H9 (cell line): ENCODE measurements at regions not wholly inside any gene's neighbourhood (a gene's known extent, or its start where the extent isn't known, plus 50 kb on each side); places are given as distances from the start of the nearest gene placed in this dataset.

Experiments used
- DNase-seq: peaks from one replicate; pipeline ENCODE4 v3.0.0-alpha.2; 2017
- H2AFZ ChIP-seq: one replicate; pipeline ENCODE4 v1.6.1; 2013; ENCODE audit warnings: mild to moderate bottlenecking, low read length, control low read depth, moderate library complexity
- H2AK5ac ChIP-seq: 2 replicates; pipeline ENCODE4 v1.6.1; 2013; ENCODE audit warnings: low read length, control low read depth, mixed read lengths; ENCODE audit not compliant: insufficient read length
- H2BK120ac ChIP-seq: one replicate; pipeline ENCODE4 v1.6.1; 2013; ENCODE audit warnings: low read depth, mild to moderate bottlenecking, low read length, control low read depth, inconsistent platforms; ENCODE audit not compliant: poor library complexity, severe bottlenecking
- H2BK12ac ChIP-seq: 2 replicates; pipeline ENCODE4 v1.6.1; 2013; ENCODE audit warnings: low read length, control low read depth, mixed read lengths, low read depth; ENCODE audit not compliant: insufficient read length
- H2BK15ac ChIP-seq: 2 replicates; pipeline ENCODE4 v1.6.1; 2013; ENCODE audit warnings: low read depth, low read length, control low read depth
- H2BK20ac ChIP-seq: one replicate; pipeline ENCODE4 v1.6.1; 2013; ENCODE audit warnings: low read depth, mild to moderate bottlenecking, low read length, control low read depth, inconsistent platforms; ENCODE audit not compliant: poor library complexity, severe bottlenecking
- H2BK5ac ChIP-seq: 2 replicates; pipeline ENCODE4 v1.6.1; 2013; ENCODE audit warnings: low read length, control low read depth, mixed read lengths; ENCODE audit not compliant: insufficient read length
- H3K14ac ChIP-seq: 2 replicates; pipeline ENCODE4 v1.6.1; 2013; ENCODE audit warnings: low read length, control low read depth; ENCODE audit not compliant: insufficient read depth
- H3K18ac ChIP-seq: 2 replicates; pipeline ENCODE4 v1.6.1; 2013; ENCODE audit warnings: low read depth, mild to moderate bottlenecking, mixed read lengths, low read length, control low read depth; ENCODE audit not compliant: insufficient read length
- H3K23ac ChIP-seq: 2 replicates; pipeline ENCODE4 v1.6.1; 2013; ENCODE audit warnings: low read length, control low read depth, mixed read lengths, low read depth; ENCODE audit not compliant: insufficient read length
- H3K23me2 ChIP-seq: 2 replicates; pipeline ENCODE4 v1.6.1; 2013; ENCODE audit warnings: low read depth, mild to moderate bottlenecking, mixed read lengths, low read length, control low read depth; ENCODE audit not compliant: insufficient read length, poor library complexity, severe bottlenecking
- H3K27ac ChIP-seq: 2 replicates; pipeline ENCODE4 v1.5.1; 2013; ENCODE audit warnings: low read length, control low read depth, mixed read lengths, low read depth; ENCODE audit not compliant: insufficient read length
- H3K27me3 ChIP-seq: 2 replicates; pipeline ENCODE4 v1.6.1; 2013; ENCODE audit warnings: low read length, control low read depth, inconsistent platforms; ENCODE audit not compliant: insufficient read depth
- H3K4ac ChIP-seq: 2 replicates; pipeline ENCODE4 v1.6.1; 2013; ENCODE audit warnings: low read depth, mild to moderate bottlenecking, control low read depth, inconsistent platforms, low read length, moderate library complexity
- H3K4me1 ChIP-seq: 2 replicates; pipeline ENCODE4 v1.6.1; 2013; ENCODE audit warnings: low read length, control low read depth, inconsistent platforms; ENCODE audit not compliant: insufficient read depth
- H3K4me2 ChIP-seq: 2 replicates; pipeline ENCODE4 v1.6.1; 2013; ENCODE audit warnings: low read length, control low read depth, mixed read lengths; ENCODE audit not compliant: insufficient read length, insufficient read depth
- H3K56ac ChIP-seq: 2 replicates; pipeline ENCODE4 v1.6.1; 2013; ENCODE audit warnings: low read depth, mild to moderate bottlenecking, mixed read lengths, low read length, control low read depth; ENCODE audit not compliant: insufficient read length
- H3K79me1 ChIP-seq: 2 replicates; pipeline ENCODE4 v1.6.1; 2013; ENCODE audit warnings: low read depth, mild to moderate bottlenecking, moderate library complexity, low read length, control low read depth, inconsistent platforms; ENCODE audit not compliant: insufficient read depth, poor library complexity, severe bottlenecking
- H3K79me2 ChIP-seq: 2 replicates; pipeline ENCODE4 v1.6.1; 2013; ENCODE audit warnings: low read length, control low read depth, inconsistent platforms; ENCODE audit not compliant: insufficient read depth
- H3K9ac ChIP-seq: 2 replicates; pipeline ENCODE4 v1.6.1; 2013; ENCODE audit warnings: low read length, control low read depth, mixed read lengths; ENCODE audit not compliant: insufficient read length; ENCODE audit errors: extremely low read depth
- H3K9me3 ChIP-seq: one replicate; pipeline ENCODE4 v1.6.1; 2013; ENCODE audit warnings: low read depth, low read length, inconsistent platforms; ENCODE audit not compliant: control insufficient read depth
- H3T11ph ChIP-seq: one replicate; pipeline ENCODE4 v1.6.1; 2013; ENCODE audit warnings: mild to moderate bottlenecking, low read length, control low read depth, inconsistent platforms
- H4K20me1 ChIP-seq: one replicate; pipeline ENCODE4 v1.6.1; 2013; ENCODE audit not compliant: control insufficient read depth, insufficient read length, insufficient read depth
- H4K5ac ChIP-seq: 2 replicates; pipeline ENCODE4 v1.6.1; 2013; ENCODE audit warnings: low read depth, mild to moderate bottlenecking, mixed read lengths, low read length, control low read depth; ENCODE audit not compliant: insufficient read length
- H4K8ac ChIP-seq: replicated peaks from 2 replicates; pipeline ENCODE4 v1.6.1; 2013; ENCODE audit warnings: low read length, control low read depth, mixed read lengths, low read depth; ENCODE audit not compliant: insufficient read length
- H4K91ac ChIP-seq: 2 replicates; pipeline ENCODE4 v1.6.1; 2013; ENCODE audit warnings: low read depth, mild to moderate bottlenecking, moderate library complexity, mixed read lengths, low read length, control low read depth; ENCODE audit not compliant: insufficient read length
- H3K27ac Mint-ChIP-seq, 3 experiments: 2 replicates in 2 of 3; 3 replicates in 1 of 3; pipeline ENCODE4 v1.8.0; 2020 to 2021; ENCODE audit warnings: mixed read lengths in 3 of 3, mild to moderate bottlenecking in 1 of 3, moderate library complexity in 1 of 3
- H3K27me3 Mint-ChIP-seq: 2 replicates; pipeline ENCODE4 v1.8.0; 2021; ENCODE audit warnings: low read depth, mild to moderate bottlenecking, moderate library complexity, mixed read lengths
- H3K36me3 Mint-ChIP-seq, 3 experiments: 2 replicates in 2 of 3; 3 replicates in 1 of 3; pipeline ENCODE4 v1.8.0; 2020 to 2021; ENCODE audit warnings: low read depth in 3 of 3, mixed read lengths in 3 of 3; ENCODE audit not compliant: insufficient read depth in 1 of 3
- H3K4me1 Mint-ChIP-seq, 2 experiments: 2 replicates each; pipeline ENCODE4 v1.8.0; 2020; ENCODE audit warnings: mixed read lengths in 2 of 2
- H3K4me3 Mint-ChIP-seq, 2 experiments: 2 replicates in 1 of 2; 3 replicates in 1 of 2; pipeline ENCODE4 v1.8.0; 2020 to 2021; ENCODE audit warnings: mild to moderate bottlenecking in 2 of 2, mixed read lengths in 2 of 2, moderate library complexity in 1 of 2
- H3K9me3 Mint-ChIP-seq, 2 experiments: 2 replicates in 1 of 2; 3 replicates in 1 of 2; pipeline ENCODE4 v1.8.0; 2020; ENCODE audit warnings: mild to moderate bottlenecking in 2 of 2, mixed read lengths in 2 of 2, moderate library complexity in 1 of 2
- WGBS: extraction: QIAGEN DNeasy Blood & Tissue Kit; methylation state at CpG from one replicate; pipeline ENCODE4 v1.1.7; 2013; ENCODE audit warnings: missing lambda C conversion rate, low lambda C conversion rate, mixed read lengths; ENCODE audit not compliant: insufficient read length; ENCODE audit errors: extremely low coverage; 5-methylcytosine and 5-hydroxymethylcytosine counted together
- TF ChIP-seq, protein P1 (sequence below): fragments of 200-600 bp; sonication (generic); conservative IDR thresholded peaks from 3 replicates; pipeline ENCODE4 v1.8.0; 2021; ENCODE audit warnings: antibody characterized with exemption, mild to moderate bottlenecking

GRCh38 chr11:20310137-20310536 lies 53.4 kb upstream of the HTATIP2 start:
- Histone ChIP-seq H3K23me2 (no peaks in the 10 kb centered on the region), H2BK120ac (no peak overlapping the region), H4K20me1 (no peaks in the 10 kb centered on the region), H3K56ac (no peak overlapping the region), H3K4ac (no peak overlapping the region), H3K4me1 (no peaks in the 10 kb centered on the region), H3K14ac (no peak overlapping the region), H3K9ac (no peak overlapping the region), H2BK15ac (no peak overlapping the region), H2BK12ac (no peak overlapping the region), H2BK20ac (no peak overlapping the region), H4K91ac (no peak overlapping the region), H3K23ac (no peak overlapping the region), H3K18ac (no peak overlapping the region), H3T11ph (no peak overlapping the region), H3K4me2 (no peak overlapping the region), H2AK5ac (no peak overlapping the region), H3K79me2 (no peaks in the 10 kb centered on the region), H4K8ac (no peak overlapping the region), H3K9me3 (no peaks in the 10 kb centered on the region), H2BK5ac (no peak overlapping the region), H4K5ac (no peak overlapping the region), H3K27me3 (no peaks in the 10 kb centered on the region), H3K27ac (no peak overlapping the region), H2AFZ (no peak overlapping the region), H3K79me1 (no peaks in the 10 kb centered on the region)
- Mint-ChIP-seq H3K9me3 (no peaks in the 10 kb centered on the region), H3K36me3 (no peaks in the 10 kb centered on the region), H3K27me3 (peaks cover 9% of the 10 kb centered on the region), H3K4me3 (no peak overlapping the region), H3K27ac (no peak overlapping the region), H3K4me1 (peaks cover 3 to 15% of the 10 kb centered on the region in 2 experiments; a peak in 1 of 4 replicates)
- TF ChIP-seq, protein P1, sequence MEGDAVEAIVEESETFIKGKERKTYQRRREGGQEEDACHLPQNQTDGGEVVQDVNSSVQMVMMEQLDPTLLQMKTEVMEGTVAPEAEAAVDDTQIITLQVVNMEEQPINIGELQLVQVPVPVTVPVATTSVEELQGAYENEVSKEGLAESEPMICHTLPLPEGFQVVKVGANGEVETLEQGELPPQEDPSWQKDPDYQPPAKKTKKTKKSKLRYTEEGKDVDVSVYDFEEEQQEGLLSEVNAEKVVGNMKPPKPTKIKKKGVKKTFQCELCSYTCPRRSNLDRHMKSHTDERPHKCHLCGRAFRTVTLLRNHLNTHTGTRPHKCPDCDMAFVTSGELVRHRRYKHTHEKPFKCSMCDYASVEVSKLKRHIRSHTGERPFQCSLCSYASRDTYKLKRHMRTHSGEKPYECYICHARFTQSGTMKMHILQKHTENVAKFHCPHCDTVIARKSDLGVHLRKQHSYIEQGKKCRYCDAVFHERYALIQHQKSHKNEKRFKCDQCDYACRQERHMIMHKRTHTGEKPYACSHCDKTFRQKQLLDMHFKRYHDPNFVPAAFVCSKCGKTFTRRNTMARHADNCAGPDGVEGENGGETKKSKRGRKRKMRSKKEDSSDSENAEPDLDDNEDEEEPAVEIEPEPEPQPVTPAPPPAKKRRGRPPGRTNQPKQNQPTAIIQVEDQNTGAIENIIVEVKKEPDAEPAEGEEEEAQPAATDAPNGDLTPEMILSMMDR = no peak
- WGBS = no CpG with 5 or more reads among the region's 9 CpGs
- DNase-seq = no peak
